ENCODE measurements at regions not wholly inside any gene's neighbourhood (a gene's known extent, or its start where the extent isn't known, plus 50 kb on each side); places are given as distances from the start of the nearest gene placed in this dataset.

DNA sequence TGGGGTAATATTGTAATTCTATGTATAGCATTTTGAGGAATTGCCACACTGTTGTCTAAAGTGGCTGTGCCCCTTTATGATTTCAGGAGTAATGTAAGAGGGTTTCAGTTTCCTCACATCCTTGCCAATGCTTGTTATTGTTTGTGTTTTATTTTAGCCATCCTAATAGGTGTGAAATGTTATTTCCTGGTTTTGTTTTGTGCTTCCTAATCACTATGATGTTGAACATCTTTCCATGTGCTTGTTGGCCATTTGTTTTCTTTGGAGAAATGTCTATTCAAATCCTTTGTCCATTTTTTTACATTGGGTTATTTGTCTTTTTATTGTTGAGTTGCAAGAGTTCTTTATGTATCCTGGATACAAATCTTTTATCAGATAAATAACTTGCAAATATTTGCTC lies 97.3 kb upstream of the MLIP start:
- TF ChIP-seq, protein P1, sequence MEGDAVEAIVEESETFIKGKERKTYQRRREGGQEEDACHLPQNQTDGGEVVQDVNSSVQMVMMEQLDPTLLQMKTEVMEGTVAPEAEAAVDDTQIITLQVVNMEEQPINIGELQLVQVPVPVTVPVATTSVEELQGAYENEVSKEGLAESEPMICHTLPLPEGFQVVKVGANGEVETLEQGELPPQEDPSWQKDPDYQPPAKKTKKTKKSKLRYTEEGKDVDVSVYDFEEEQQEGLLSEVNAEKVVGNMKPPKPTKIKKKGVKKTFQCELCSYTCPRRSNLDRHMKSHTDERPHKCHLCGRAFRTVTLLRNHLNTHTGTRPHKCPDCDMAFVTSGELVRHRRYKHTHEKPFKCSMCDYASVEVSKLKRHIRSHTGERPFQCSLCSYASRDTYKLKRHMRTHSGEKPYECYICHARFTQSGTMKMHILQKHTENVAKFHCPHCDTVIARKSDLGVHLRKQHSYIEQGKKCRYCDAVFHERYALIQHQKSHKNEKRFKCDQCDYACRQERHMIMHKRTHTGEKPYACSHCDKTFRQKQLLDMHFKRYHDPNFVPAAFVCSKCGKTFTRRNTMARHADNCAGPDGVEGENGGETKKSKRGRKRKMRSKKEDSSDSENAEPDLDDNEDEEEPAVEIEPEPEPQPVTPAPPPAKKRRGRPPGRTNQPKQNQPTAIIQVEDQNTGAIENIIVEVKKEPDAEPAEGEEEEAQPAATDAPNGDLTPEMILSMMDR (conservative IDR thresholded peaks at IDR 0.05; ENCODE audit: low read depth, low read length) = no peak
- TF ChIP-seq FOS (IDR thresholded peaks at IDR 0.05; ENCODE audit: low read depth, low read length) (no peak), BHLHE40 (IDR thresholded peaks at IDR 0.05; ENCODE audit: low read depth, low read length) (no peak), POLR2A (IDR thresholded peaks at IDR 0.05; ENCODE audit: low read depth, low read length) (no peak), MXI1 (IDR thresholded peaks at IDR 0.05; ENCODE audit: borderline replicate concordance, low read depth, low read length) (no peak), RCOR1 (IDR thresholded peaks at IDR 0.05; ENCODE audit: insufficient replicate concordance, low read length) (no peak), MAFK (IDR thresholded peaks at IDR 0.05; ENCODE audit: low read depth, low read length) (no peak), CEBPB (IDR thresholded peaks at IDR 0.05; ENCODE audit: low read depth, low read length) (no peak), NFE2L2 (IDR thresholded peaks at IDR 0.05; ENCODE audit: low read depth, low read length) (no peak)

Measured in IMR-90 (cell line).